ENCODE measurements at regions not wholly inside any gene's neighbourhood (a gene's known extent, or its start where the extent isn't known, plus 50 kb on each side); places are given as distances from the start of the nearest gene placed in this dataset.

DNA sequence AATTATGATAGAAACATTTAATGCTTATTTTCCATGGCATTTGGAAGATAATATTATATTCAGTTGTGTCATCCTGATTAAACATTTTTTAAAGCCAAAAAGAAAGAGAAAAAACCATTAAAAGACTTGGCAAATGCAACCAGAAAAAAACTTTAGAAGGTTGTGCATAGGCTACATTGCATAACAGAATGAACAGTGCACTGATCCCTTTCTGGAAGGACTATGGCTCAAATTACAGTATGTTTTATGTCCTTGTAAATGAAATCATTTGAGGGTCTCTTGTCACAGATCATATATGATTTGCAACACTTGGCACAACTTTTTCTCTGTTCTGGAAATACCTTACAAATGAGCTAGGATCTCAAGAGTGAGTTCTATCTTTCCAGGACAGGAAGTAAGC is 275.2 kb upstream of the FLRT2 start:
- peaks cover 4% of the 10 kb centered on the region for H3K27me3 Mint-ChIP-seq (ENCODE audit: insufficient read depth, low read depth, poor library complexity)
- ATAC-seq (no peak), DNase-seq (ENCODE audit: low spot score) (no peak)
- H3K36me3 Mint-ChIP-seq (ENCODE audit: low read depth) = no peaks in the 10 kb centered on the region
- H4K20me1 ChIP-seq (replicated peaks; ENCODE audit: insufficient read depth) = no peaks in the 10 kb centered on the region
- no peak overlapping the region for H3K27ac Mint-ChIP-seq
- TF ChIP-seq CREB1 (CRISPR knock-in tag; IDR thresholded peaks at IDR 0.05; ENCODE audit: low read depth) (no peak), POLR2AphosphoS5 (IDR thresholded peaks at IDR 0.05; ENCODE audit: low read depth) (no peak), JUNB (IDR thresholded peaks at IDR 0.05; ENCODE audit: unreplicated experiment) (no peak), NANOG (IDR thresholded peaks at IDR 0.05; ENCODE audit: borderline replicate concordance) (no peak)
- TF ChIP-seq, protein P1, sequence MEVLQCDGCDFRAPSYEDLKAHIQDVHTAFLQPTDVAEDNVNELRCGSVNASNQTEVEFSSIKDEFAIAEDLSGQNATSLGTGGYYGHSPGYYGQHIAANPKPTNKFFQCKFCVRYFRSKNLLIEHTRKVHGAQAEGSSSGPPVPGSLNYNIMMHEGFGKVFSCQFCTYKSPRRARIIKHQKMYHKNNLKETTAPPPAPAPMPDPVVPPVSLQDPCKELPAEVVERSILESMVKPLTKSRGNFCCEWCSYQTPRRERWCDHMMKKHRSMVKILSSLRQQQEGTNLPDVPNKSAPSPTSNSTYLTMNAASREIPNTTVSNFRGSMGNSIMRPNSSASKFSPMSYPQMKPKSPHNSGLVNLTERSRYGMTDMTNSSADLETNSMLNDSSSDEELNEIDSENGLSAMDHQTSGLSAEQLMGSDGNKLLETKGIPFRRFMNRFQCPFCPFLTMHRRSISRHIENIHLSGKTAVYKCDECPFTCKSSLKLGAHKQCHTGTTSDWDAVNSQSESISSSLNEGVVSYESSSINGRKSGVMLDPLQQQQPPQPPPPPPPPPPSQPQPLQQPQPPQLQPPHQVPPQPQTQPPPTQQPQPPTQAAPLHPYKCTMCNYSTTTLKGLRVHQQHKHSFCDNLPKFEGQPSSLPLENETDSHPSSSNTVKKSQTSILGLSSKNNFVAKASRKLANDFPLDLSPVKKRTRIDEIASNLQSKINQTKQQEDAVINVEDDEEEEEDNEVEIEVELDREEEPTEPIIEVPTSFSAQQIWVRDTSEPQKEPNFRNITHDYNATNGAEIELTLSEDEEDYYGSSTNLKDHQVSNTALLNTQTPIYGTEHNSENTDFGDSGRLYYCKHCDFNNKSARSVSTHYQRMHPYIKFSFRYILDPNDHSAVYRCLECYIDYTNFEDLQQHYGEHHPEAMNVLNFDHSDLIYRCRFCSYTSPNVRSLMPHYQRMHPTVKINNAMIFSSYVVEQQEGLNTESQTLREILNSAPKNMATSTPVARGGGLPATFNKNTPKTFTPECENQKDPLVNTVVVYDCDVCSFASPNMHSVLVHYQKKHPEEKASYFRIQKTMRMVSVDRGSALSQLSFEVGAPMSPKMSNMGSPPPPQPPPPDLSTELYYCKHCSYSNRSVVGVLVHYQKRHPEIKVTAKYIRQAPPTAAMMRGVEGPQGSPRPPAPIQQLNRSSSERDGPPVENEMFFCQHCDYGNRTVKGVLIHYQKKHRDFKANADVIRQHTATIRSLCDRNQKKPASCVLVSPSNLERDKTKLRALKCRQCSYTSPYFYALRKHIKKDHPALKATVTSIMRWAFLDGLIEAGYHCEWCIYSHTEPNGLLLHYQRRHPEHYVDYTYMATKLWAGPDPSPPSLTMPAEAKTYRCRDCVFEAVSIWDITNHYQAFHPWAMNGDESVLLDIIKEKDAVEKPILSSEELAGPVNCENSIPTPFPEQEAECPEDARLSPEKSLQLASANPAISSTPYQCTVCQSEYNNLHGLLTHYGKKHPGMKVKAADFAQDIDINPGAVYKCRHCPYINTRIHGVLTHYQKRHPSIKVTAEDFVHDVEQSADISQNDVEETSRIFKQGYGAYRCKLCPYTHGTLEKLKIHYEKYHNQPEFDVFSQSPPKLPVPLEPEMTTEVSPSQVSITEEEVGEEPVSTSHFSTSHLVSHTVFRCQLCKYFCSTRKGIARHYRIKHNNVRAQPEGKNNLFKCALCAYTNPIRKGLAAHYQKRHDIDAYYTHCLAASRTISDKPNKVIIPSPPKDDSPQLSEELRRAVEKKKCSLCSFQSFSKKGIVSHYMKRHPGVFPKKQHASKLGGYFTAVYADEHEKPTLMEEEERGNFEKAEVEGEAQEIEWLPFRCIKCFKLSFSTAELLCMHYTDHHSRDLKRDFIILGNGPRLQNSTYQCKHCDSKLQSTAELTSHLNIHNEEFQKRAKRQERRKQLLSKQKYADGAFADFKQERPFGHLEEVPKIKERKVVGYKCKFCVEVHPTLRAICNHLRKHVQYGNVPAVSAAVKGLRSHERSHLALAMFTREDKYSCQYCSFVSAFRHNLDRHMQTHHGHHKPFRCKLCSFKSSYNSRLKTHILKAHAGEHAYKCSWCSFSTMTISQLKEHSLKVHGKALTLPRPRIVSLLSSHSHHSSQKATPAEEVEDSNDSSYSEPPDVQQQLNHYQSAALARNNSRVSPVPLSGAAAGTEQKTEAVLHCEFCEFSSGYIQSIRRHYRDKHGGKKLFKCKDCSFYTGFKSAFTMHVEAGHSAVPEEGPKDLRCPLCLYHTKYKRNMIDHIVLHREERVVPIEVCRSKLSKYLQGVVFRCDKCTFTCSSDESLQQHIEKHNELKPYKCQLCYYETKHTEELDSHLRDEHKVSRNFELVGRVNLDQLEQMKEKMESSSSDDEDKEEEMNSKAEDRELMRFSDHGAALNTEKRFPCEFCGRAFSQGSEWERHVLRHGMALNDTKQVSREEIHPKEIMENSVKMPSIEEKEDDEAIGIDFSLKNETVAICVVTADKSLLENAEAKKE (CRISPR knock-in tag; IDR thresholded peaks at IDR 0.05) = no peak
- H3K9me2 ChIP-seq (ENCODE audit: insufficient read depth) = 0 out of 2 replicates have a peak, but pooled peaks cover 6% of the 10 kb centered on the region
- no peak overlapping the region for H3K27ac ChIP-seq (ENCODE audit: low read depth)
- H3K36me3 ChIP-seq (ENCODE audit: insufficient read depth) = no peaks in the 10 kb centered on the region
- H3K4me2 ChIP-seq = no peak overlapping the region
- no peak overlapping the region for H3K4me3 Mint-ChIP-seq
- H3K79me2 ChIP-seq (replicated peaks; ENCODE audit: insufficient read depth) = no peaks in the 10 kb centered on the region
- H3K4me3 ChIP-seq = no peak overlapping the region
- peaks cover 19% of the 10 kb centered on the region for H3K4me1 Mint-ChIP-seq
- H3K27me3 ChIP-seq (ENCODE audit: insufficient read depth) = no peaks in the 10 kb centered on the region
- H2AFZ ChIP-seq = no peak overlapping the region
- H3F3A ChIP-seq (replicated peaks; ENCODE audit: low read depth) = no peaks in the 10 kb centered on the region
- H3K9me3 Mint-ChIP-seq = no peaks in the 10 kb centered on the region
- H3K4me1 ChIP-seq (ENCODE audit: insufficient read depth) = 0 out of 2 replicates have a peak, but pooled peaks cover 6% of the 10 kb centered on the region

DNA sequence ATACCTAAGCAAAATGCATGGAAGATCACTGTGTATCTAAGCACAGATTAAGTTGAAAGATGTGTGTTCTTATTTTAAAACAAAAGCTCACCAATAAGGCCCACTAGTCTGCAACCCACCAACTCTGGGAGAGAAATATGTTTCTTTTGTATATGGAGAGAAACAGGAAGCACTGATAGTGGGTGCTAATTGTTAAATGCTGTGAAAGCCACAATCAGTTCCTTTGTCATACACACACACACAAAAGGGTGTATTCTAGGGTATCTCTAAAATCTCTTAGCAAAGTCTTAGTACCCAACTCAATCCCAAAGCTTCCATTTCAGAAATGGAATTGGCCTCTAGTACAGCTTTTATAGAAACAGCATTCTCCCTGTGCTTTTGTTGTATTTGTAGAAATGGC is 272.7 kb upstream of the FLRT2 start:
- Histone ChIP-seq H3K4me3 (no peak overlapping the region), H2AFZ (no peak overlapping the region), H3K4me2 (no peak overlapping the region), H3K27me3 (ENCODE audit: insufficient read depth) (no peaks in the 10 kb centered on the region), H3K36me3 (ENCODE audit: insufficient read depth) (no peaks in the 10 kb centered on the region), H3K79me2 (replicated peaks; ENCODE audit: insufficient read depth) (no peaks in the 10 kb centered on the region), H4K20me1 (replicated peaks; ENCODE audit: insufficient read depth) (no peaks in the 10 kb centered on the region), H3K9me2 (ENCODE audit: insufficient read depth) (peaks cover 13% of the 10 kb centered on the region), H3F3A (replicated peaks; ENCODE audit: low read depth) (no peaks in the 10 kb centered on the region), H3K4me1 (ENCODE audit: insufficient read depth) (no peaks in the 10 kb centered on the region), H3K27ac (ENCODE audit: low read depth) (no peak overlapping the region)
- no peak for TF ChIP-seq CREB1 (CRISPR knock-in tag; IDR thresholded peaks at IDR 0.05; ENCODE audit: low read depth)
- no peak for TF ChIP-seq EZH2phosphoT487 (IDR thresholded peaks at IDR 0.05; ENCODE audit: unreplicated experiment)
- no peak for TF ChIP-seq STAT1 (IDR thresholded peaks at IDR 0.05; ENCODE audit: unreplicated experiment)
- Mint-ChIP-seq H3K4me3 (no peak overlapping the region), H3K36me3 (ENCODE audit: low read depth) (no peaks in the 10 kb centered on the region), H3K9me3 (no peaks in the 10 kb centered on the region), H3K27ac (no peak overlapping the region), H3K27me3 (ENCODE audit: insufficient read depth, low read depth, poor library complexity) (peaks cover 1% of the 10 kb centered on the region), H3K4me1 (peaks cover 7% of the 10 kb centered on the region; the same call in 2 of the 3 replicates)
- ATAC-seq = no peak
- DNase-seq (ENCODE audit: low spot score) = no peak

Measured in GM23338 (cell line).